K562 (cell line): ENCODE measurements at regions not wholly inside any gene's neighbourhood (a gene's known extent, or its start where the extent isn't known, plus 50 kb on each side); places are given as distances from the start of the nearest gene placed in this dataset.
A peak's percentile ranks its signal among the peaks of the same experiment; 100 is the strongest.

Source experiments
- ATAC-seq: fragments of 200-7000 bp; cut with Tn5 transposase; 3 replicates; pipeline ENCODE4 v1.9.1; 2020; ENCODE audit warnings: moderate library complexity
- BruUV-seq: library from RNA; stranded (reverse); fragments of 400-500 nt; replicated peaks from 2 replicates; lab custom pipeline; 2021; lab: Mats Ljungman, UMichigan
- CTCF ChIA-PET: fragments of 300-600 bp; formaldehyde crosslinking; extraction: SDS; loops from one replicate; lab custom pipeline; 2021; ENCODE audit warnings: low intra/inter-chr PET ratio; lab: Yijun Ruan, JAX
- POLR2A ChIA-PET: fragments of 300-600, 350-650 bp; sonication (Branson Sonifier 250); formaldehyde crosslinking; extraction: SDS; loops from one replicate; lab custom pipeline; 2021; ENCODE audit warnings: antibody characterized with exemption, inconsistent platforms; lab: Yijun Ruan, JAX
- DNase-seq, 4 experiments: peaks; one replicate each; pipeline versions ENCODE4 v3.0.0 to v3.0.0-alpha.2; 2011 to 2018; ENCODE audit warnings: low spot score in 3 of 4, mixed read lengths in 3 of 4; ENCODE audit errors: extremely low read depth in 1 of 4
- FAIRE-seq: peaks from 2 replicates; lab custom pipeline; 2011; peaks lifted over from hg19 to GRCh38; lab: Jason Lieb, UNC
- H2AFZ ChIP-seq: 2 replicates; pipeline ENCODE4 v1.6.0; 2011; ENCODE audit warnings: low read depth, low read length, control low read depth, inconsistent platforms
- H3K27ac ChIP-seq: fragments of 200-600 bp; 3 replicates; pipeline ENCODE4 v1.8.0; 2011; ENCODE audit warnings: low read depth, mild to moderate bottlenecking, control low read depth, inconsistent platforms, low read length, moderate library complexity, mixed read lengths; ENCODE audit errors: extremely low read depth
- H3K27me3 ChIP-seq, 2 experiments: fragments of 300-600 bp in 1 of 2; 2 replicates in 1 of 2; 3 replicates in 1 of 2; pipeline versions ENCODE4 v1.6.0 to v1.8.0; 2011; ENCODE audit warnings: inconsistent platforms in 2 of 2, low read length in 2 of 2, mild to moderate bottlenecking in 1 of 2, mixed read lengths in 1 of 2, moderate library complexity in 1 of 2; ENCODE audit not compliant: control insufficient read depth in 2 of 2, insufficient read depth in 2 of 2
- H3K36me3 ChIP-seq: fragments of 300-600 bp; 3 replicates; pipeline ENCODE4 v1.8.0; 2011; ENCODE audit warnings: mild to moderate bottlenecking, low read length, inconsistent platforms; ENCODE audit not compliant: control insufficient read depth, insufficient read depth
- H3K4me1 ChIP-seq, 2 experiments: fragments of 200-600 bp in 1 of 2; replicated peaks in 1 of 2; 2 replicates in 1 of 2; 3 replicates in 1 of 2; pipeline versions ENCODE4 v1.5.1 to v1.8.0; 2011; ENCODE audit warnings: inconsistent platforms in 2 of 2, low read length in 2 of 2, mild to moderate bottlenecking in 1 of 2, mixed read lengths in 1 of 2, moderate library complexity in 1 of 2; ENCODE audit not compliant: control insufficient read depth in 2 of 2, insufficient read depth in 2 of 2
- H3K4me2 ChIP-seq: 2 replicates; pipeline ENCODE4 v1.6.1; 2011; ENCODE audit warnings: low read length, control low read depth, inconsistent platforms, mixed read lengths; ENCODE audit not compliant: insufficient read depth
- H3K4me3 ChIP-seq: fragments of 200-600 bp; sonication (generic), shearing (Covaris generic); 2 replicates; pipeline ENCODE4 v1.5.1; 2016; ENCODE audit warnings: control low read depth, inconsistent platforms
- H3K79me2 ChIP-seq: fragments of 200-600 bp; 3 replicates; pipeline ENCODE4 v1.8.0; 2011; ENCODE audit warnings: low read length, inconsistent platforms; ENCODE audit not compliant: control insufficient read depth, insufficient read depth
- H3K9ac ChIP-seq, 2 experiments: 2 replicates each; pipeline versions ENCODE4 v1.6.0 to v1.6.1; 2011; ENCODE audit warnings: low read depth in 2 of 2, low read length in 2 of 2, control low read depth in 1 of 2, inconsistent platforms in 1 of 2, mild to moderate bottlenecking in 1 of 2, mixed read lengths in 1 of 2; ENCODE audit not compliant: insufficient read depth in 1 of 2
- H3K9me1 ChIP-seq: one replicate; pipeline ENCODE4 v1.6.0; 2011; ENCODE audit warnings: inconsistent platforms, mild to moderate bottlenecking, low read length, moderate library complexity; ENCODE audit not compliant: control insufficient read depth, insufficient read depth
- H3K9me3 ChIP-seq: replicated peaks from 2 replicates; pipeline ENCODE4 v1.5.1; 2011; ENCODE audit warnings: low read depth, low read length, inconsistent platforms; ENCODE audit not compliant: control insufficient read depth, insufficient read depth
- H4K20me1 ChIP-seq: replicated peaks from 2 replicates; pipeline ENCODE4 v1.6.1; 2011; ENCODE audit warnings: low read length, inconsistent platforms, mixed read lengths; ENCODE audit not compliant: control insufficient read depth, insufficient read depth
- E2F4 ChIP-seq: sonication (generic); formaldehyde crosslinking; IDR thresholded peaks from 2 replicates; pipeline ENCODE4 v1.8.0; 2022; ENCODE audit warnings: mild to moderate bottlenecking, low read depth, missing genetic modification reagents
- IFI16 ChIP-seq: fragments of 250-450 bp; sonication (Bioruptor Pico); IDR thresholded peaks from 2 replicates; pipeline ENCODE4 v2.1.2; 2022; ENCODE audit warnings: mild to moderate bottlenecking, inconsistent platforms
- NFXL1 ChIP-seq: fragments of 450-650 bp; formaldehyde crosslinking; IDR thresholded peaks from 2 replicates; pipeline ENCODE4 v1.4.0; 2021; ENCODE audit warnings: mild to moderate bottlenecking
- POLR3A ChIP-seq: IDR thresholded peaks from 2 replicates; pipeline ENCODE4 v1.6.1; 2011; ENCODE audit warnings: borderline replicate concordance, mild to moderate bottlenecking, moderate library complexity; ENCODE audit not compliant: insufficient read length, insufficient read depth; ENCODE audit errors: extremely low read depth
- SMAD2 ChIP-seq: fragments of 150-350 bp; IDR thresholded peaks from 2 replicates; pipeline ENCODE4 v1.6.1; 2014; ENCODE audit warnings: low read depth, mild to moderate bottlenecking, low read length
- WGBS: fragments of 100-300 bp; shearing (Covaris generic); methylation state at CpG from one replicate; pipeline ENCODE4 v1.1.6; 2016; ENCODE audit warnings: low coverage, mixed read lengths; ENCODE audit not compliant: insufficient coverage; ENCODE audit errors: missing lambda C conversion rate; 5-methylcytosine and 5-hydroxymethylcytosine counted together
- in situ Hi-C: fragments of 300-500 bp; cut with MboI; formaldehyde crosslinking; loops from 4 replicates; pipeline ENCODE4 v1.15.0; 2018; ENCODE audit warnings: inconsistent platforms, mixed read lengths
- intact Hi-C: fragments of 100-400 bp; cut with micrococcal nuclease; formaldehyde crosslinking; loops from 2 replicates; pipeline ENCODE4 v1.14.2; 2022

GRCh38 chr6:28589234-28589956, 63.7 kb downstream of the GPX5 start:
- Histone ChIP-seq H3K9me1 (no peaks in the 10 kb centered on the region), H3K36me3 (peaks cover 64% of the 10 kb centered on the region; the same call in 2 of the 3 replicates), H4K20me1 (no peaks in the 10 kb centered on the region), H3K4me1 (no peaks in the 10 kb centered on the region; a peak in 1 of 5 replicates), H3K4me3 (no peak overlapping the region), H2AFZ (no peak overlapping the region), H3K79me2 (peaks cover 22% of the 10 kb centered on the region; the same call in 2 of the 3 replicates), H3K27me3 (no peaks in the 10 kb centered on the region), H3K9ac (no peak overlapping the region), H3K27ac (no peak overlapping the region), H3K9me3 (no peaks in the 10 kb centered on the region), H3K4me2 (no peak overlapping the region)
- ChIA-PET POLR2A (interaction anchor here (0.7 to 2.0 kb wide), 4 partner anchors 15 to 693 kb away, joined by 3 to 6 read pairs (median 4); no protein-coding TSS in a partner anchor), CTCF (no interaction called here)
- BruUV-seq, result no TSS peak
- ATAC-seq (no peak), FAIRE-seq (no peak), DNase-seq (no peak)
- 91% methylated on average over 30 of the region's 34 CpGs for WGBS
- TF ChIP-seq SMAD2, result no peak
- no peak for TF ChIP-seq NFXL1 (CRISPR knock-in tag)
- no peak for TF ChIP-seq E2F4 (CRISPR knock-in tag)
- TF ChIP-seq IFI16 (CRISPR knock-in tag), result no peak
- peak; percentile 14 for TF ChIP-seq POLR3A
- in situ Hi-C loops, result no loop called here
- intact Hi-C loops, result no loop called here
